ENCODE measurements at regions not wholly inside any gene's neighbourhood (a gene's known extent, or its start where the extent isn't known, plus 50 kb on each side); places are given as distances from the start of the nearest gene placed in this dataset.

GRCh38 chr2:215831296-215831913 lies 181.9 kb downstream of the MREG start:
- TF ChIP-seq CTCF (IDR thresholded peaks at IDR 0.05) (no peak), POLR2A (IDR thresholded peaks at IDR 0.05) (no peak)
